CD4-positive, alpha-beta T cell treated with Interleukin-4 for 1 hour (primary cell): ENCODE measurements at regions not wholly inside any gene's neighbourhood (a gene's known extent, or its start where the extent isn't known, plus 50 kb on each side); places are given as distances from the start of the nearest gene placed in this dataset.
A peak's percentile ranks its signal among the peaks of the same experiment; 100 is the strongest.

Experiments used
- DNase-seq, 2 donors: peaks; one replicate each; pipeline ENCODE4 v3.0.0-alpha.2; 2020 to 2022

GRCh38 chr9:18236336-18236735, 237.6 kb upstream of the ADAMTSL1 start:
- DNase-seq: no peak

- DNase-seq: no peak
Observed at GRCh38 chr9:18237776-18238175, 236.2 kb upstream of the ADAMTSL1 start.

GRCh38 chr9:18238254-18238653, 235.7 kb upstream of the ADAMTSL1 start:
- DNase-seq: no peak

- DNase-seq: no peak
Observed at GRCh38 chr9:18238752-18239447, 235.1 kb upstream of the ADAMTSL1 start.

- DNase-seq: no peak
Observed at GRCh38 chr9:18240213-18240612, 233.7 kb upstream of the ADAMTSL1 start.

GRCh38 chr9:18245911-18246310, 228.0 kb upstream of the ADAMTSL1 start:
- DNase-seq: no peak

GRCh38 chr9:18250053-18250452, 223.9 kb upstream of the ADAMTSL1 start:
- DNase-seq: no peak

- no peak for DNase-seq
Observed at GRCh38 chr9:18253950-18254349, 220.0 kb upstream of the ADAMTSL1 start.

- peak; percentile 55 to 57 for DNase-seq
Observed at GRCh38 chr9:18255158-18255629, 218.8 kb upstream of the ADAMTSL1 start.

- DNase-seq: no peak
Observed at GRCh38 chr9:18255747-18256146, 218.2 kb upstream of the ADAMTSL1 start.

- DNase-seq: no peak
Observed at GRCh38 chr9:18256568-18256967, 217.4 kb upstream of the ADAMTSL1 start.

- DNase-seq: no peak
Observed at GRCh38 chr9:18260521-18260920, 213.4 kb upstream of the ADAMTSL1 start.

- DNase-seq: no peak
Observed at GRCh38 chr9:18261181-18261580, 212.8 kb upstream of the ADAMTSL1 start.

- DNase-seq: no peak
Observed at GRCh38 chr9:18263377-18263776, 210.6 kb upstream of the ADAMTSL1 start.

GRCh38 chr9:18268381-18268780, 205.6 kb upstream of the ADAMTSL1 start:
- no peak for DNase-seq

GRCh38 chr9:18269561-18269960, 204.4 kb upstream of the ADAMTSL1 start:
- no peak for DNase-seq

- no peak for DNase-seq
Observed at GRCh38 chr9:18274693-18275092, 199.3 kb upstream of the ADAMTSL1 start.

- DNase-seq: no peak
Observed at GRCh38 chr9:18275313-18275990, 198.5 kb upstream of the ADAMTSL1 start.

- no peak for DNase-seq
Observed at GRCh38 chr9:18281291-18281690, 192.7 kb upstream of the ADAMTSL1 start.

- DNase-seq: no peak
Observed at GRCh38 chr9:18294229-18294628, 179.7 kb upstream of the ADAMTSL1 start.

GRCh38 chr9:18296702-18297055, 177.3 kb upstream of the ADAMTSL1 start:
- no peak for DNase-seq

- DNase-seq: no peak
Observed at GRCh38 chr9:18297056-18297841, 176.7 kb upstream of the ADAMTSL1 start.

- DNase-seq: no peak
Observed at GRCh38 chr9:18299449-18299848, 174.5 kb upstream of the ADAMTSL1 start.
